Esophagus muscularis mucosa (tissue), 4 donors: ENCODE measurements at regions not wholly inside any gene's neighbourhood (a gene's known extent, or its start where the extent isn't known, plus 50 kb on each side); places are given as distances from the start of the nearest gene placed in this dataset.

Source experiments
- DNase-seq: peaks from one replicate; pipeline ENCODE4 v3.0.0-alpha.2; 2017; ENCODE audit errors: extremely low spot score
- H3K27ac ChIP-seq, 4 donors: fragments of 200-600 bp; sonication (generic); replicated peaks in 1 of 4; 1 replicate in 3 of 4; 2 replicates in 1 of 4; pipeline ENCODE4 v1.5.1; 2016 to 2019; ENCODE audit warnings: mild to moderate bottlenecking in 1 of 4
- H3K27me3 ChIP-seq, 4 donors: fragments of 200-600 bp; sonication (generic); one replicate each; pipeline versions ENCODE4 v1.5.1 to v1.6.0; 2016 to 2019
- H3K36me3 ChIP-seq, 4 donors: fragments of 200-600 bp; sonication (generic); one replicate each; pipeline ENCODE4 v1.5.1; 2016 to 2019
- H3K4me1 ChIP-seq, 4 donors: fragments of 200-600 bp; sonication (generic); one replicate each; pipeline ENCODE4 v1.5.1; 2016 to 2019
- H3K4me3 ChIP-seq, 4 donors: fragments of 200-600 bp; sonication (generic); 1 replicate in 2 of 4; 2 replicates in 2 of 4; pipeline ENCODE4 v1.5.1; 2016 to 2019; ENCODE audit warnings: mild to moderate bottlenecking in 4 of 4, moderate library complexity in 1 of 4
- H3K9me3 ChIP-seq, 4 donors: fragments of 200-600 bp; sonication (generic); 1 replicate in 3 of 4; 2 replicates in 1 of 4; pipeline ENCODE4 v1.5.1; 2016 to 2019
- CTCF ChIP-seq, 3 experiments: fragments of 200-600 bp in 2 of 3; fragments of 450-650 bp in 1 of 3; sonication (generic) in 2 of 3; IDR thresholded peaks; one replicate each; pipeline ENCODE4 v1.5.1; 2017 to 2019; ENCODE audit warnings: antibody characterized with exemption in 3 of 3, mild to moderate bottlenecking in 2 of 3, moderate library complexity in 1 of 3
- EP300 ChIP-seq: sonication (generic); formaldehyde crosslinking; IDR thresholded peaks from one replicate; pipeline ENCODE4 v1.6.1; 2017; ENCODE audit warnings: antibody characterized with exemption
- POLR2A ChIP-seq: fragments of 450-650 bp; IDR thresholded peaks from one replicate; pipeline ENCODE4 v1.6.1; 2017; ENCODE audit warnings: antibody characterized with exemption, moderate library complexity, mild to moderate bottlenecking, low read depth
- POLR2AphosphoS5 ChIP-seq, 2 donors: sonication (generic); formaldehyde crosslinking; IDR thresholded peaks; one replicate each; pipeline ENCODE4 v1.6.1; 2017; ENCODE audit warnings: antibody characterized with exemption in 2 of 2
- WGBS: methylation state at CpG from one replicate; pipeline ENCODE4 v1.1.5; 2018; 5-methylcytosine and 5-hydroxymethylcytosine counted together
- intact Hi-C: fragments of 100-400 bp; cut with DNase I; formaldehyde crosslinking; loops from one replicate; pipeline ENCODE4 v1.15.1; 2023

GRCh38 chr2:122704109-122704563 is 948.7 kb downstream of the TSN start:
- Histone ChIP-seq H3K4me3 (no peak overlapping the region), H3K27me3 (no peaks in the 10 kb centered on the region), H3K36me3 (no peaks in the 10 kb centered on the region), H3K27ac (no peak overlapping the region), H3K4me1 (no peaks in the 10 kb centered on the region), H3K9me3 (no peaks in the 10 kb centered on the region)
- DNase-seq: no peak
- 78% methylated on average over 1 of the region's 1 CpG for WGBS
- TF ChIP-seq POLR2A (no peak), EP300 (no peak), CTCF (IDR thresholded peaks at IDR 0.05) (no peak), POLR2AphosphoS5 (IDR thresholded peaks at IDR 0.05) (no peak)
- intact Hi-C loops: no loop called here

GRCh38 chr2:122705746-122706145 is 950.3 kb downstream of the TSN start:
- Histone ChIP-seq H3K4me1 (no peaks in the 10 kb centered on the region), H3K27me3 (no peaks in the 10 kb centered on the region), H3K36me3 (no peaks in the 10 kb centered on the region), H3K9me3 (no peaks in the 10 kb centered on the region), H3K4me3 (no peak overlapping the region), H3K27ac (no peak overlapping the region)
- WGBS: 100% methylated on average over 1 of the region's 1 CpG
- DNase-seq: no peak
- no peak for TF ChIP-seq POLR2AphosphoS5 (IDR thresholded peaks at IDR 0.05)
- no peak for TF ChIP-seq CTCF (IDR thresholded peaks at IDR 0.05)
- no peak for TF ChIP-seq EP300
- TF ChIP-seq POLR2A: no peak
- intact Hi-C loops: no loop called here

GRCh38 chr2:122706757-122707223 is 951.3 kb downstream of the TSN start:
- no peak overlapping the region for H3K27ac ChIP-seq
- DNase-seq: no peak
- no peak overlapping the region for H3K4me3 ChIP-seq
- H3K9me3 ChIP-seq: no peaks in the 10 kb centered on the region
- intact Hi-C loops: no loop called here
- no peaks in the 10 kb centered on the region for H3K4me1 ChIP-seq
- no peaks in the 10 kb centered on the region for H3K27me3 ChIP-seq
- TF ChIP-seq POLR2AphosphoS5 (IDR thresholded peaks at IDR 0.05) (no peak), CTCF (IDR thresholded peaks at IDR 0.05) (no peak), EP300 (no peak), POLR2A (no peak)
- 58% methylated on average over 3 of the region's 3 CpGs for WGBS
- H3K36me3 ChIP-seq: no peaks in the 10 kb centered on the region

GRCh38 chr2:122707224-122707824 is 951.9 kb downstream of the TSN start:
- Histone ChIP-seq H3K27ac (no peak overlapping the region), H3K9me3 (no peaks in the 10 kb centered on the region), H3K4me3 (no peak overlapping the region), H3K4me1 (no peaks in the 10 kb centered on the region), H3K27me3 (no peaks in the 10 kb centered on the region), H3K36me3 (no peaks in the 10 kb centered on the region)
- no peak for DNase-seq
- intact Hi-C loops: no loop called here
- TF ChIP-seq EP300 (no peak), CTCF (IDR thresholded peaks at IDR 0.05) (no peak), POLR2A (no peak), POLR2AphosphoS5 (IDR thresholded peaks at IDR 0.05) (no peak)
- 92% methylated on average over 1 of the region's 1 CpG for WGBS

- DNase-seq: no peak
- H3K27ac ChIP-seq: no peak overlapping the region
- peaks cover 0 to under 1% (median 0%) of the 10 kb centered on the region in 4 donors for H3K9me3 ChIP-seq
- H3K27me3 ChIP-seq: no peaks in the 10 kb centered on the region
- no peak overlapping the region for H3K4me3 ChIP-seq
- TF ChIP-seq EP300 (no peak), POLR2AphosphoS5 (IDR thresholded peaks at IDR 0.05) (no peak), CTCF (IDR thresholded peaks at IDR 0.05) (no peak), POLR2A (no peak)
- WGBS: 85% methylated on average over 6 of the region's 6 CpGs
- no peaks in the 10 kb centered on the region for H3K36me3 ChIP-seq
- intact Hi-C loops: no loop called here
- no peaks in the 10 kb centered on the region for H3K4me1 ChIP-seq
These were observed 954.6 kb downstream of the TSN start for GRCh38 chr2:122710049-122710448.
